GF-D8 (cell line): ENCODE measurements at regions not wholly inside any gene's neighbourhood (a gene's known extent, or its start where the extent isn't known, plus 50 kb on each side); places are given as distances from the start of the nearest gene placed in this dataset.

Experiments used
- DNase-seq: peaks from one replicate; lab custom pipeline; 2025; lab: John Stamatoyannopoulos, UW

GRCh38 chr3:132237652-132238032 is 79.6 kb upstream of the ACP3 start:
- no peak for DNase-seq

DNA sequence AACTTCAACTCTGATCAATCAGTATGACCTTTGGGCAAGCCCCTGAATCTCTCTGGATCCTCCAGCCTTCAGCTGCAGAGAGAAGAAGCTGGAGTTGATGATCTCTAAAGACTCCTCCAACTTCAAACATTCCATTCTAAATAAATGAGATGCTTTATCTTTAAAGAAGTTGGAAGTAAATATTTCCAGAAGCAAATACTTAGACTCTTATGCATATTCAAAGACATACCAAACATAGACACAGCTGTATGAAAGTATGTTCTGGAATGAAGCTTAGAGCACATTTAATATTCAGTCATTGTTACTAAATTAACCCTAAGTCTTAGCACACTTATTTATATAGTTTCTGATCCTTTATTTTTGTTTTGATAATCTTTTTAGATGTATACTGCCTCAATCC is 77.6 kb upstream of the ACP3 start:
- DNase-seq = no peak

- DNase-seq = no peak
Observed at GRCh38 chr3:132241776-132242514, 75.3 kb upstream of the ACP3 start.

- peak; percentile 20 for DNase-seq
Observed at GRCh38 chr3:132242790-132243189, 74.4 kb upstream of the ACP3 start.

- no peak for DNase-seq
Observed at GRCh38 chr3:132245552-132246142, 71.6 kb upstream of the ACP3 start.

DNA sequence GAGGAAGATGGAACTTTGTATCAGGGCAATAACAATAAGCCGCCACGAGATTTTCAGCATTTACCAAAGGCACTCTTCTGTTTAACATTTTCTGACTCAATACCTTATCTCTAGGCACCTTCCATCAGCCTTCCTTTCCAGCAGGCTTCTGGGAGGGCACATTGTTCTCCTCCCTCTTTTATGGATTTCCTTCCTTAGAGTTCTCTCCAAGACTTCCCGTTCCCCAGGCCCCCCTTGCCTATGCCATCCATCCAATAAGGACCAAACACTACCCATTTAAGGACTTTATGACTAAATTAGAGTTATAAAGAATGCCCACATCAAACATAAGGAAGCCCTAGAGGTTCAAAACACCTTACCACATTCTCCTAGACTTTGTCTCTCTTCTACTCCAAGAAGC is 71.0 kb upstream of the ACP3 start:
- no peak for DNase-seq

DNA sequence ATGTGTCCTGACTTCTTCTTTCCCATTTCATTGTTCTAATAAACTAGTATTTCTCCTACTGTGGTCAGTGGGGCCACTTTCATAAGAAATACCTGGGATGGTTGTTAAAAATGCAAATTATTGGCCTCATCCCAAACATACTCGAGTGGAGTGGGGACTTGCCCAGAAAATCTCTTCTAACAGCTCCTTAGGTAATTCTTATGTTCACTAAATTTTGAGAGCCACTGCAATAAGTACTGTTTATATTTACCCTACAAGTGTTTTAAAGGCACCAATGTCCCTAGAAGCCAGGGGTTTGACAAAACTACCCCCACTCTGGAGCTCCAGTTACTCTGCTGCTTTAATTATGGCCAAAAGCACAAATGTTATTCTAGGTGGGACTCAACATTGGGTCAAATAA is 70.0 kb upstream of the ACP3 start:
- no peak for DNase-seq

DNA sequence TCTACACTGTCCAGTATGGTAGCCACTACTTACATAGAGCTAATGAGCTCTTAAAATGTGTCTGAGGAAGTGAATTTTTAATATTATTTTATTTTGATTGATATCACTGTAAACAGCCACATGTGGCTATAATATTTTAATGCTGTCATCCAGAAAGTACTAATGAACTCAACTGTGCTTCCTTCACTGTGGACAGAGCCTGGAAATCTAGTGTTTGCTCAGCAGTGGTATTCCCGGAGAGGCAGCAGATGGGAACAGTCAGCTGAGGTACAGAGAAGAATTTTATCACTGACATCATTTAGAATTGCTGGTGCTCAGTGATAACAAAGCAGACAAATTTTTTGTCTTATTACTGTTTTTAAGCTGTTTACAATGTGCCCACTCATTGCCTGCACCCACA is 68.7 kb upstream of the ACP3 start:
- DNase-seq = no peak

GRCh38 chr3:132253262-132253878 is 63.8 kb upstream of the ACP3 start:
- DNase-seq = peak; percentile 8

DNA sequence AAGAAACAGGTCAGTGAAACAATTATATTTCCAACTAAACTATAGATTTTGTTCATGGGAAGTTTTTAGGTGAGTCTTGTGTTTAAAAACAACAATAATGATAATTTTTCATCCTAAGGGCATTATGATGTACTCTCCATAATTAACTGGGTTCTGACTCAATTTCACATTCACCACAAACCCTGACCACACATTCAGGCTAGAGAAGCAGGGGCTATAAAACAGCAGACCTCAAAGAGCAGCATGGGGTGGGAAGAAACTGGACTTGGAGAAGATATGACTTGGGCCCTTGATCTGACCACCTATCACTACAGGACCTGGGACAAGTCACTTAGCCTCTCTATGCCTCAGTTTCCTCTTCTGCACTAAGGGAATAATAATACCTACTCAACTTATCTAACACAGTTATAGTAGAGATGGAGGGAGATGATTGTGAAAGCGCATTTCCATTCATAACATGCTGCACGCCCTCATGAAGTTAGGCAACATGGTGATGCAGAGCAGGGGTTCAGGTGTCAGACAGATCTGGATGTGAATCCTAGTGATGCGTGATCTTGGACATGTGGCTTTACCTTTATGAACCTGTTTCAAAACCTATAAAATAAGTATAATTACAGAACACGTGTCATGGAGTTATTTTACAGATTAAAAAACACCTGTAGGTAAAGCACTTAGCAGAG is 63.0 kb upstream of the ACP3 start:
- no peak for DNase-seq

GRCh38 chr3:132255041-132255745 is 62.0 kb upstream of the ACP3 start:
- DNase-seq = no peak

DNA sequence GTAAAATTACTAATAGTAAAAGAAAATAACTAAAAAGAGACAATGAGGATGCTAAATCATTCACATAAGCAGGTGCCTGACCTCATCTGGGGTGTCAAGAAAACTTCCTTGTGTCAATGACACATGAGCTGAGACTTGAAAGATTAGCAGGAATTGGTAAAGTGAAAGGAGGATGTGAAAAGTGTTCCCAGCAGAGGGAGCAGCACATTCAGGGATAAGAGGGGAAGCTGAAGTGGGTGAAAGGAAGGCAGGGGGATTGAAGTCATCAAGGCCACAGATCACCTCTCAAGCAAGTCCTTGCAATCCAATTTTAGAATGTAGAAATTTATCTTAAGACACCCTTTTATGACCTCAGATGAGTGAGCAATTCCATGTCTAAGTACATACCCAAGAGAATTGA is 60.2 kb upstream of the ACP3 start:
- peak; percentile 45 for DNase-seq

GRCh38 chr3:132261506-132261905 is 55.7 kb upstream of the ACP3 start:
- peak; percentile 26 for DNase-seq

DNA sequence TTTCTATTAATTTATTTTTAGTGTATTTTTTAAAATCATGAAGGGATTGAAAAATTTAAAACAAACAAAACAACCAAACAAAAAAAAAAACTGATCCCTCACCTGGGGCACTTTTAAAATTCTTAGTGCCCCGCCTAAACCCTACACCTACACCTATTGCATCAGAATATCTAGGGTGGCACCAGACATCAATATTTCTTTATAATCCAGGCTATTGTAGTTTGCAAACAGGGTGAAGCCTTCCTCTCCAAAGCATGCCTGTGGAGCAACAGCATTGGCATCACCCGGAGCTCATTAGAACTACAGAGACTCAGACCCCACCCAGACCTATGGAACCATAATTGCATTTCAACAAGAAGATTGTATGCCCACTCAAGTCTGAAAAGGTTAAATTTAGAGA is 54.9 kb upstream of the ACP3 start:
- no peak for DNase-seq

DNA sequence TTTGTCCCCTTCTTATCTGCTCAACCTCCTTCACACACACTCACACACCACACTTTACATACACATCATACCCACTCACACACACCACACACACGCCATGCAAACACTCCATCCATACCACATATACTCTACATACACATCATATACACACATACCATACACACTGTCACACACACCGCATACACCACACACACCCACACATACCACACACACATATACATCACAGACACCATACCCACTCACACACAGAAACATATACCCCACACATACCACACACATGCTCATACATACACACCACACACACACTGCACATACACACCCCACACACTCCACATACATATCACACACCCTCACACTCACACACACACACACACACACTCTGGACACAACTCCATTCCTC is 54.3 kb upstream of the ACP3 start:
- DNase-seq = no peak

DNA sequence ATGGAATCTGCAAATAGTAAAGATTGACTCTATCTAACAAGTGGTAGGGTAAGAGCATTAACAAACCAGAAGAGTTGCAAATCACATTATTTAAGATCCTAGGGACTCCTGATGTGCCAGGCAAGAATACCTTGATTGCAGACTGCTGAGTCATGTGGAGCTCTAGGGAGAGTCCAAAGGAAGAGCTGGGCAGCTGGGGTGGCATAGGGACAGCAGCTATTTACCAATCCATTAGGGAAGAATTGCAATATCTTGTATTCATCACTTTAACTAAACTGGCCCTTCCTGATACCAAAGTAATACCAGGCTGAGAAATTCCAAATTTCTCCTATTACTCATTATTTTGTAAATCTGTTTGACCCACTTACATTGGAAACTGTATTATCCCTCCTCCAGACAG is 52.2 kb upstream of the ACP3 start:
- DNase-seq = no peak

GRCh38 chr3:132265488-132265887 is 51.7 kb upstream of the ACP3 start:
- no peak for DNase-seq

GRCh38 chr3:132267391-132267993 is 49.7 kb upstream of the ACP3 start:
- no peak for DNase-seq
